H9 (cell line): ENCODE measurements at regions not wholly inside any gene's neighbourhood (a gene's known extent, or its start where the extent isn't known, plus 50 kb on each side); places are given as distances from the start of the nearest gene placed in this dataset.

Experiments used
- DNase-seq: peaks from one replicate; pipeline ENCODE4 v3.0.0-alpha.2; 2017
- H2AFZ ChIP-seq: one replicate; pipeline ENCODE4 v1.6.1; 2013; ENCODE audit warnings: mild to moderate bottlenecking, low read length, control low read depth, moderate library complexity
- H2AK5ac ChIP-seq: 2 replicates; pipeline ENCODE4 v1.6.1; 2013; ENCODE audit warnings: low read length, control low read depth, mixed read lengths; ENCODE audit not compliant: insufficient read length
- H2BK120ac ChIP-seq: one replicate; pipeline ENCODE4 v1.6.1; 2013; ENCODE audit warnings: low read depth, mild to moderate bottlenecking, low read length, control low read depth, inconsistent platforms; ENCODE audit not compliant: poor library complexity, severe bottlenecking
- H2BK12ac ChIP-seq: 2 replicates; pipeline ENCODE4 v1.6.1; 2013; ENCODE audit warnings: low read length, control low read depth, mixed read lengths, low read depth; ENCODE audit not compliant: insufficient read length
- H2BK15ac ChIP-seq: 2 replicates; pipeline ENCODE4 v1.6.1; 2013; ENCODE audit warnings: low read depth, low read length, control low read depth
- H2BK20ac ChIP-seq: one replicate; pipeline ENCODE4 v1.6.1; 2013; ENCODE audit warnings: low read depth, mild to moderate bottlenecking, low read length, control low read depth, inconsistent platforms; ENCODE audit not compliant: poor library complexity, severe bottlenecking
- H2BK5ac ChIP-seq: 2 replicates; pipeline ENCODE4 v1.6.1; 2013; ENCODE audit warnings: low read length, control low read depth, mixed read lengths; ENCODE audit not compliant: insufficient read length
- H3K14ac ChIP-seq: 2 replicates; pipeline ENCODE4 v1.6.1; 2013; ENCODE audit warnings: low read length, control low read depth; ENCODE audit not compliant: insufficient read depth
- H3K18ac ChIP-seq: 2 replicates; pipeline ENCODE4 v1.6.1; 2013; ENCODE audit warnings: low read depth, mild to moderate bottlenecking, mixed read lengths, low read length, control low read depth; ENCODE audit not compliant: insufficient read length
- H3K23ac ChIP-seq: 2 replicates; pipeline ENCODE4 v1.6.1; 2013; ENCODE audit warnings: low read length, control low read depth, mixed read lengths, low read depth; ENCODE audit not compliant: insufficient read length
- H3K23me2 ChIP-seq: 2 replicates; pipeline ENCODE4 v1.6.1; 2013; ENCODE audit warnings: low read depth, mild to moderate bottlenecking, mixed read lengths, low read length, control low read depth; ENCODE audit not compliant: insufficient read length, poor library complexity, severe bottlenecking
- H3K27ac ChIP-seq: 2 replicates; pipeline ENCODE4 v1.5.1; 2013; ENCODE audit warnings: low read length, control low read depth, mixed read lengths, low read depth; ENCODE audit not compliant: insufficient read length
- H3K27me3 ChIP-seq: 2 replicates; pipeline ENCODE4 v1.6.1; 2013; ENCODE audit warnings: low read length, control low read depth, inconsistent platforms; ENCODE audit not compliant: insufficient read depth
- H3K4ac ChIP-seq: 2 replicates; pipeline ENCODE4 v1.6.1; 2013; ENCODE audit warnings: low read depth, mild to moderate bottlenecking, control low read depth, inconsistent platforms, low read length, moderate library complexity
- H3K4me1 ChIP-seq: 2 replicates; pipeline ENCODE4 v1.6.1; 2013; ENCODE audit warnings: low read length, control low read depth, inconsistent platforms; ENCODE audit not compliant: insufficient read depth
- H3K4me2 ChIP-seq: 2 replicates; pipeline ENCODE4 v1.6.1; 2013; ENCODE audit warnings: low read length, control low read depth, mixed read lengths; ENCODE audit not compliant: insufficient read length, insufficient read depth
- H3K56ac ChIP-seq: 2 replicates; pipeline ENCODE4 v1.6.1; 2013; ENCODE audit warnings: low read depth, mild to moderate bottlenecking, mixed read lengths, low read length, control low read depth; ENCODE audit not compliant: insufficient read length
- H3K79me1 ChIP-seq: 2 replicates; pipeline ENCODE4 v1.6.1; 2013; ENCODE audit warnings: low read depth, mild to moderate bottlenecking, moderate library complexity, low read length, control low read depth, inconsistent platforms; ENCODE audit not compliant: insufficient read depth, poor library complexity, severe bottlenecking
- H3K79me2 ChIP-seq: 2 replicates; pipeline ENCODE4 v1.6.1; 2013; ENCODE audit warnings: low read length, control low read depth, inconsistent platforms; ENCODE audit not compliant: insufficient read depth
- H3K9ac ChIP-seq: 2 replicates; pipeline ENCODE4 v1.6.1; 2013; ENCODE audit warnings: low read length, control low read depth, mixed read lengths; ENCODE audit not compliant: insufficient read length; ENCODE audit errors: extremely low read depth
- H3K9me3 ChIP-seq: one replicate; pipeline ENCODE4 v1.6.1; 2013; ENCODE audit warnings: low read depth, low read length, inconsistent platforms; ENCODE audit not compliant: control insufficient read depth
- H3T11ph ChIP-seq: one replicate; pipeline ENCODE4 v1.6.1; 2013; ENCODE audit warnings: mild to moderate bottlenecking, low read length, control low read depth, inconsistent platforms
- H4K20me1 ChIP-seq: one replicate; pipeline ENCODE4 v1.6.1; 2013; ENCODE audit not compliant: control insufficient read depth, insufficient read length, insufficient read depth
- H4K5ac ChIP-seq: 2 replicates; pipeline ENCODE4 v1.6.1; 2013; ENCODE audit warnings: low read depth, mild to moderate bottlenecking, mixed read lengths, low read length, control low read depth; ENCODE audit not compliant: insufficient read length
- H4K8ac ChIP-seq: replicated peaks from 2 replicates; pipeline ENCODE4 v1.6.1; 2013; ENCODE audit warnings: low read length, control low read depth, mixed read lengths, low read depth; ENCODE audit not compliant: insufficient read length
- H4K91ac ChIP-seq: 2 replicates; pipeline ENCODE4 v1.6.1; 2013; ENCODE audit warnings: low read depth, mild to moderate bottlenecking, moderate library complexity, mixed read lengths, low read length, control low read depth; ENCODE audit not compliant: insufficient read length
- H3K27ac Mint-ChIP-seq, 3 experiments: 2 replicates in 2 of 3; 3 replicates in 1 of 3; pipeline ENCODE4 v1.8.0; 2020 to 2021; ENCODE audit warnings: mixed read lengths in 3 of 3, mild to moderate bottlenecking in 1 of 3, moderate library complexity in 1 of 3
- H3K27me3 Mint-ChIP-seq: 2 replicates; pipeline ENCODE4 v1.8.0; 2021; ENCODE audit warnings: low read depth, mild to moderate bottlenecking, moderate library complexity, mixed read lengths
- H3K36me3 Mint-ChIP-seq, 3 experiments: 2 replicates in 2 of 3; 3 replicates in 1 of 3; pipeline ENCODE4 v1.8.0; 2020 to 2021; ENCODE audit warnings: low read depth in 3 of 3, mixed read lengths in 3 of 3; ENCODE audit not compliant: insufficient read depth in 1 of 3
- H3K4me1 Mint-ChIP-seq, 2 experiments: 2 replicates each; pipeline ENCODE4 v1.8.0; 2020; ENCODE audit warnings: mixed read lengths in 2 of 2
- H3K4me3 Mint-ChIP-seq, 2 experiments: 2 replicates in 1 of 2; 3 replicates in 1 of 2; pipeline ENCODE4 v1.8.0; 2020 to 2021; ENCODE audit warnings: mild to moderate bottlenecking in 2 of 2, mixed read lengths in 2 of 2, moderate library complexity in 1 of 2
- H3K9me3 Mint-ChIP-seq, 2 experiments: 2 replicates in 1 of 2; 3 replicates in 1 of 2; pipeline ENCODE4 v1.8.0; 2020; ENCODE audit warnings: mild to moderate bottlenecking in 2 of 2, mixed read lengths in 2 of 2, moderate library complexity in 1 of 2
- WGBS: extraction: QIAGEN DNeasy Blood & Tissue Kit; methylation state at CpG from one replicate; pipeline ENCODE4 v1.1.7; 2013; ENCODE audit warnings: missing lambda C conversion rate, low lambda C conversion rate, mixed read lengths; ENCODE audit not compliant: insufficient read length; ENCODE audit errors: extremely low coverage; 5-methylcytosine and 5-hydroxymethylcytosine counted together
- TF ChIP-seq, protein P1 (sequence below): fragments of 200-600 bp; sonication (generic); conservative IDR thresholded peaks from 3 replicates; pipeline ENCODE4 v1.8.0; 2021; ENCODE audit warnings: antibody characterized with exemption, mild to moderate bottlenecking

DNA sequence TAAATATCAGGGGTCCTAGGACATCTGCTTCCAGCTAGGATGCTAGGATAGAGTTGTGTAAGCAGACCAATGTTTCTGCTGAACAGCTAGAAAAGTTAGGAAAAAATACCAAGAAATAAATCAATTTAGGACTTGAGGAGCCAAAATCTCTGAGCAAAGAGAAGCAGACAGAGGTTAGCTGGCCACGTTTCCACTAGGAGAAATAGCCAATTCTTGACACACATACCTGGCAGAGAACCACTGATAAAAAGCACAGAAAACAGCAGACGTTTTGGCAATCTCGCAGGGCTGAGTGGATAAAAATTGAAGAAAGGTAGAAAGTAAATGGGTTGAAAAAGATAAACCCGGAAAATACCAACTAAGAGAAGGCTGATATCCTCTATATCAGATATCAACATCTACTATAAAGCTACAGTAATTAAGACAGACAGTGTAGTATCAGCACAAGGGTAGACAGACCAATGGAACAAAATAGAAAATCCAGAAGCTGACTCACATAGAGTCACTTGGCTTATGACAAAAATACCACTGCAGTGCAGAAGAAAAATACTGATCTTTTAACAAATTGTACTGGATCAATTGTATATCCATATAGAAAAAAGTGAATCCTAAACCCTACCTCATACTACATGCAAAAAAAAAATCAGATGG, 306.1 kb upstream of the KLHL29 start:
- Histone ChIP-seq H3K4ac (no peak overlapping the region), H3K79me1 (no peaks in the 10 kb centered on the region), H3K4me2 (no peak overlapping the region), H4K8ac (no peak overlapping the region), H3T11ph (no peak overlapping the region), H3K18ac (no peak overlapping the region), H2AK5ac (no peak overlapping the region), H4K91ac (no peak overlapping the region), H2BK15ac (no peak overlapping the region), H2BK20ac (no peak overlapping the region), H2BK120ac (no peak overlapping the region), H3K27ac (no peak overlapping the region), H3K56ac (no peak overlapping the region), H2AFZ (no peak overlapping the region), H3K9me3 (no peaks in the 10 kb centered on the region), H3K23ac (no peak overlapping the region), H2BK12ac (no peak overlapping the region), H4K5ac (no peak overlapping the region), H3K79me2 (no peaks in the 10 kb centered on the region), H3K14ac (no peak overlapping the region), H4K20me1 (no peaks in the 10 kb centered on the region), H3K23me2 (no peaks in the 10 kb centered on the region), H3K9ac (no peak overlapping the region), H3K4me1 (no peaks in the 10 kb centered on the region), H2BK5ac (no peak overlapping the region), H3K27me3 (no peaks in the 10 kb centered on the region)
- TF ChIP-seq, protein P1, sequence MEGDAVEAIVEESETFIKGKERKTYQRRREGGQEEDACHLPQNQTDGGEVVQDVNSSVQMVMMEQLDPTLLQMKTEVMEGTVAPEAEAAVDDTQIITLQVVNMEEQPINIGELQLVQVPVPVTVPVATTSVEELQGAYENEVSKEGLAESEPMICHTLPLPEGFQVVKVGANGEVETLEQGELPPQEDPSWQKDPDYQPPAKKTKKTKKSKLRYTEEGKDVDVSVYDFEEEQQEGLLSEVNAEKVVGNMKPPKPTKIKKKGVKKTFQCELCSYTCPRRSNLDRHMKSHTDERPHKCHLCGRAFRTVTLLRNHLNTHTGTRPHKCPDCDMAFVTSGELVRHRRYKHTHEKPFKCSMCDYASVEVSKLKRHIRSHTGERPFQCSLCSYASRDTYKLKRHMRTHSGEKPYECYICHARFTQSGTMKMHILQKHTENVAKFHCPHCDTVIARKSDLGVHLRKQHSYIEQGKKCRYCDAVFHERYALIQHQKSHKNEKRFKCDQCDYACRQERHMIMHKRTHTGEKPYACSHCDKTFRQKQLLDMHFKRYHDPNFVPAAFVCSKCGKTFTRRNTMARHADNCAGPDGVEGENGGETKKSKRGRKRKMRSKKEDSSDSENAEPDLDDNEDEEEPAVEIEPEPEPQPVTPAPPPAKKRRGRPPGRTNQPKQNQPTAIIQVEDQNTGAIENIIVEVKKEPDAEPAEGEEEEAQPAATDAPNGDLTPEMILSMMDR, result no peak
- H3K36me3 Mint-ChIP-seq, result no peaks in the 10 kb centered on the region; a peak in 2 of 7 replicates
- no peak overlapping the region for H3K4me3 Mint-ChIP-seq
- peaks cover 4% of the 10 kb centered on the region in 2 experiments; a peak in 2 of 4 replicates for H3K4me1 Mint-ChIP-seq
- WGBS, result no CpG with 5 or more reads among the region's 4 CpGs
- H3K27me3 Mint-ChIP-seq, result peaks cover 1% of the 10 kb centered on the region; the same call in 1 of the 2 replicates
- DNase-seq, result no peak
- no peaks in the 10 kb centered on the region; a peak in 2 of 5 replicates for H3K9me3 Mint-ChIP-seq
- no peak overlapping the region for H3K27ac Mint-ChIP-seq
